Sigmoid colon (tissue), 6 donors: ENCODE measurements at regions not wholly inside any gene's neighbourhood (a gene's known extent, or its start where the extent isn't known, plus 50 kb on each side); places are given as distances from the start of the nearest gene placed in this dataset.

ENCODE experiments used
- DNase-seq: peaks from one replicate; pipeline ENCODE4 v3.0.0-alpha.2; 2019
- H3K27ac ChIP-seq, 4 donors: fragments of 200-600 bp; sonication (generic); one replicate each; pipeline ENCODE4 v1.5.1; 2016 to 2019; ENCODE audit warnings: mild to moderate bottlenecking in 1 of 4
- H3K27me3 ChIP-seq, 3 donors: fragments of 200-600 bp; sonication (generic); one replicate each; pipeline ENCODE4 v1.5.1; 2019; ENCODE audit warnings: mild to moderate bottlenecking in 1 of 3
- H3K36me3 ChIP-seq, 4 donors: fragments of 200-600 bp; sonication (generic); one replicate each; pipeline ENCODE4 v1.5.1; 2016 to 2019
- H3K4me1 ChIP-seq, 4 donors: fragments of 200-600 bp; sonication (generic); one replicate each; pipeline ENCODE4 v1.5.1; 2017 to 2019
- H3K4me3 ChIP-seq, 4 donors: fragments of 200-600 bp; sonication (generic); one replicate each; pipeline ENCODE4 v1.5.1; 2017 to 2019; ENCODE audit warnings: mild to moderate bottlenecking in 2 of 4, moderate library complexity in 1 of 4
- H3K9me3 ChIP-seq, 4 donors: fragments of 200-600 bp in 3 of 4; sonication (generic) in 3 of 4; one replicate each; pipeline versions ENCODE4 v1.5.1 to v1.6.1; 2013 to 2019
- EP300 ChIP-seq, 4 donors: sonication (generic); formaldehyde crosslinking; IDR thresholded peaks; one replicate each; pipeline ENCODE4 v1.6.1; 2017; ENCODE audit warnings: antibody characterized with exemption in 4 of 4
- POLR2A ChIP-seq, 2 donors: fragments of 450-650 bp; IDR thresholded peaks; one replicate each; pipeline ENCODE4 v1.6.1; 2016; ENCODE audit warnings: antibody characterized with exemption in 2 of 2, mild to moderate bottlenecking in 2 of 2, moderate library complexity in 2 of 2
- POLR2AphosphoS5 ChIP-seq, 4 donors: sonication (generic); formaldehyde crosslinking; IDR thresholded peaks; one replicate each; pipeline ENCODE4 v1.6.1; 2017; ENCODE audit warnings: antibody characterized with exemption in 4 of 4
- WGBS, 2 donors: extraction: QIAGEN DNeasy Blood & Tissue Kit; methylation state at CpG; one replicate each; pipeline ENCODE4 v1.1.7; 2013; 5-methylcytosine and 5-hydroxymethylcytosine counted together
- intact Hi-C: fragments of 100-400 bp; cut with DNase I; formaldehyde crosslinking; loops from one replicate; pipeline ENCODE4 v1.15.1; 2023
- TF ChIP-seq, protein P1 (sequence below), 4 experiments: fragments of 450-650 bp in 3 of 4; fragments of 200-600 bp in 1 of 4; IDR thresholded peaks; one replicate each; pipeline ENCODE4 v1.5.1; 2016 to 2019; ENCODE audit warnings: antibody characterized with exemption in 4 of 4, mild to moderate bottlenecking in 3 of 4, moderate library complexity in 2 of 4
- donor health status: healthy with polysubstance abuse.
- donor health status: healthy.

- no peak for DNase-seq
- Histone ChIP-seq H3K36me3 (no peaks in the 10 kb centered on the region), H3K9me3 (no peaks in the 10 kb centered on the region), H3K27ac (no peak overlapping the region), H3K4me3 (peak overlapping the region in 1 of 4 donors; percentile 2), H3K4me1 (no peaks in the 10 kb centered on the region), H3K27me3 (no peaks in the 10 kb centered on the region)
- intact Hi-C loops: no loop called here
- TF ChIP-seq POLR2AphosphoS5 (IDR thresholded peaks at IDR 0.05) (no peak), EP300 (IDR thresholded peaks at IDR 0.05) (no peak), POLR2A (IDR thresholded peaks at IDR 0.05) (no peak)
- TF ChIP-seq, protein P1, sequence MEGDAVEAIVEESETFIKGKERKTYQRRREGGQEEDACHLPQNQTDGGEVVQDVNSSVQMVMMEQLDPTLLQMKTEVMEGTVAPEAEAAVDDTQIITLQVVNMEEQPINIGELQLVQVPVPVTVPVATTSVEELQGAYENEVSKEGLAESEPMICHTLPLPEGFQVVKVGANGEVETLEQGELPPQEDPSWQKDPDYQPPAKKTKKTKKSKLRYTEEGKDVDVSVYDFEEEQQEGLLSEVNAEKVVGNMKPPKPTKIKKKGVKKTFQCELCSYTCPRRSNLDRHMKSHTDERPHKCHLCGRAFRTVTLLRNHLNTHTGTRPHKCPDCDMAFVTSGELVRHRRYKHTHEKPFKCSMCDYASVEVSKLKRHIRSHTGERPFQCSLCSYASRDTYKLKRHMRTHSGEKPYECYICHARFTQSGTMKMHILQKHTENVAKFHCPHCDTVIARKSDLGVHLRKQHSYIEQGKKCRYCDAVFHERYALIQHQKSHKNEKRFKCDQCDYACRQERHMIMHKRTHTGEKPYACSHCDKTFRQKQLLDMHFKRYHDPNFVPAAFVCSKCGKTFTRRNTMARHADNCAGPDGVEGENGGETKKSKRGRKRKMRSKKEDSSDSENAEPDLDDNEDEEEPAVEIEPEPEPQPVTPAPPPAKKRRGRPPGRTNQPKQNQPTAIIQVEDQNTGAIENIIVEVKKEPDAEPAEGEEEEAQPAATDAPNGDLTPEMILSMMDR (IDR thresholded peaks at IDR 0.05): no peak
- 28 to 71% methylated on average over 7 of the region's 7 CpGs for WGBS, 2 donors
Observed at GRCh38 chr15:97729270-97729669, 231.2 kb upstream of the ARRDC4 start.

DNA sequence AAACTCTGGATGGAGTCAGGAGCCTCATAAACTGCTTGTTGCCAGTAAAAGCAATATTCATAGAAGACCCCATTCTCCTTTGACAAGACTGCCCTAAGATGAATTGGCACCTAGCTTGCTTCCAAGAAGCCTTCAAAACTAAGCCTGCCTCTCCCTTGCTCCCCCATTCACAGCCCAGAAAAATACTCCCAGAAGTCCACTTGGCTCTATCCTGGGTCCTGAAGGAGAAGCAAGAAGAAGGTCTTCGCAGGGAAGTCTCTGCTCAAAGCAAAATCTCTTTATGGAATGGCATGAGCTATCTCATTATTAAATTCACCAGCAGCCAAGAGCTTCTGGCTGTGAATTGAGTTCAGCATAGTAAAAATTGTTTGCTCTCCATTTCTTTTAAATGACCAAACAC is 230.2 kb upstream of the ARRDC4 start:
- TF ChIP-seq POLR2A (IDR thresholded peaks at IDR 0.05): no peak
- TF ChIP-seq EP300 (IDR thresholded peaks at IDR 0.05): no peak
- TF ChIP-seq POLR2AphosphoS5 (IDR thresholded peaks at IDR 0.05): no peak
- TF ChIP-seq, protein P1 (IDR thresholded peaks at IDR 0.05): no peak
- no peak overlapping the region for H3K4me3 ChIP-seq
- no peaks in the 10 kb centered on the region for H3K36me3 ChIP-seq
- 91 to 92% methylated on average over 1 of the region's 1 CpG for WGBS, 2 donors
- H3K4me1 ChIP-seq: no peaks in the 10 kb centered on the region
- H3K27me3 ChIP-seq: no peaks in the 10 kb centered on the region
- DNase-seq: no peak
- intact Hi-C loops: no loop called here
- H3K9me3 ChIP-seq: no peaks in the 10 kb centered on the region
- no peak overlapping the region for H3K27ac ChIP-seq

DNA sequence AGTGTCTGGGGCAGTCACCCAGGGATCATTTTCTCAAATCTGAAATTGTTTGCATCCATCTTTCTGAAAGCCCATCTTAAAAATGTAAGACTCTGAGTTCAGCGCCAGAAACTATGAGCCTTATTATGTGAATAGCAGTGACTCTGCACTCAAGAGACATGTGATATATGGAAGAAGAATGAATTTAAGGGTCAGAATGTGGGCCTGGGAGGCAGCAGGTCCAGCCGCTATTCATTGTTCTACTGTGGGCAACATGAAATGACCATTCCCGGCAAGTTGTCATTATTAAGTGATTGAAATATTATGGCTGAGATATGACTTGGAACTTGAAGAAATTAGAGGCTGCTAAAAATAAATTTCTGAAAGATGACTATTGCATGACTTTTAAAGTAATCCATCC is 228.6 kb upstream of the ARRDC4 start:
- WGBS, 2 donors: 97 to 99% methylated on average over 3 of the region's 3 CpGs
- H3K36me3 ChIP-seq: no peaks in the 10 kb centered on the region
- no peak for DNase-seq
- no peaks in the 10 kb centered on the region for H3K9me3 ChIP-seq
- intact Hi-C loops: no loop called here
- H3K4me3 ChIP-seq: no peak overlapping the region
- H3K27me3 ChIP-seq: no peaks in the 10 kb centered on the region
- no peaks in the 10 kb centered on the region for H3K4me1 ChIP-seq
- no peak overlapping the region for H3K27ac ChIP-seq
- TF ChIP-seq, protein P1 (IDR thresholded peaks at IDR 0.05): no peak
- TF ChIP-seq EP300 (IDR thresholded peaks at IDR 0.05): no peak
- TF ChIP-seq POLR2AphosphoS5 (IDR thresholded peaks at IDR 0.05): no peak
- TF ChIP-seq POLR2A (IDR thresholded peaks at IDR 0.05): no peak

- intact Hi-C loops: no loop called here
- 91 to 93% methylated on average over 3 of the region's 3 CpGs for WGBS, 2 donors
- no peak for DNase-seq
- TF ChIP-seq EP300 (IDR thresholded peaks at IDR 0.05) (no peak), POLR2A (IDR thresholded peaks at IDR 0.05) (no peak), POLR2AphosphoS5 (IDR thresholded peaks at IDR 0.05) (no peak)
- TF ChIP-seq, protein P1 (IDR thresholded peaks at IDR 0.05): no peak
- no peaks in the 10 kb centered on the region for H3K4me1 ChIP-seq
- H3K27me3 ChIP-seq: no peaks in the 10 kb centered on the region
- no peaks in the 10 kb centered on the region for H3K36me3 ChIP-seq
- no peaks in the 10 kb centered on the region for H3K9me3 ChIP-seq
- no peak overlapping the region for H3K4me3 ChIP-seq
- H3K27ac ChIP-seq: no peak overlapping the region
Observed at GRCh38 chr15:97733373-97733772, 227.1 kb upstream of the ARRDC4 start.

DNA sequence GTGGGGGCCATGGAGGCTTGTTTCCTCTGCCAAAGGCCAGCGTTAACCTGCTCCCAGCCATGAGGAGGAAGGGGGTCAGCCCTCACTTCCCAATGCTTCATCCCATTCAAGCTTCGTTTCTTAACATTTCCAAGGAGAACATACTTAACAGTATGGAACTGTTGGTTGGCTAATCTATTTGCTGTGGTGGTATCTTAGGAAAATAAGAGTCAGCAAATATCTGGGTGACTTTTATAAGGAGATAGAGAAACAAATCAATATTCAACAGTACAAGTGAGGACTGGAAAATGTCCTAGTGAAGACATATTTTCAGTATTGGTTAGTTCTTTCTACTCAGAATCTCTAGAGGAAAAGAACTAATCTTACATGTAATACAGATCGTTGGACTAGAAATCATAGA is 223.8 kb upstream of the ARRDC4 start:
- Histone ChIP-seq H3K27me3 (no peaks in the 10 kb centered on the region), H3K27ac (no peak overlapping the region), H3K9me3 (no peaks in the 10 kb centered on the region), H3K36me3 (no peaks in the 10 kb centered on the region), H3K4me1 (no peaks in the 10 kb centered on the region), H3K4me3 (no peak overlapping the region)
- intact Hi-C loops: no loop called here
- TF ChIP-seq POLR2A (IDR thresholded peaks at IDR 0.05) (no peak), POLR2AphosphoS5 (IDR thresholded peaks at IDR 0.05) (no peak), EP300 (IDR thresholded peaks at IDR 0.05) (no peak)
- TF ChIP-seq, protein P1 (IDR thresholded peaks at IDR 0.05): no peak
- 67 to 80% methylated on average over 3 of the region's 3 CpGs for WGBS, 2 donors
- no peak for DNase-seq
